Liver (tissue), 8 donors: ENCODE measurements at regions not wholly inside any gene's neighbourhood (a gene's known extent, or its start where the extent isn't known, plus 50 kb on each side); places are given as distances from the start of the nearest gene placed in this dataset.

Experiments
- DNase-seq: peaks from one replicate; pipeline ENCODE4 v3.0.0-alpha.2; 2017; ENCODE audit warnings: low spot score
- H3K27ac ChIP-seq, 2 donors: one replicate each; pipeline ENCODE4 v1.7.0; 2013; ENCODE audit warnings: inconsistent platforms in 2 of 2, low read length in 2 of 2, control low read depth in 1 of 2, low read depth in 1 of 2, mild to moderate bottlenecking in 1 of 2
- H3K27me3 ChIP-seq, 4 donors: one replicate each; pipeline versions ENCODE4 v1.6.1 to v1.7.0; 2013; ENCODE audit warnings: low read length in 3 of 4, inconsistent platforms in 1 of 4, mild to moderate bottlenecking in 1 of 4, moderate library complexity in 1 of 4; ENCODE audit not compliant: control insufficient read depth in 4 of 4, insufficient read depth in 4 of 4
- H3K36me3 ChIP-seq, 4 donors: one replicate each; pipeline versions ENCODE4 v1.6.1 to v1.7.0; 2013; ENCODE audit warnings: low read length in 3 of 4, mild to moderate bottlenecking in 3 of 4, low read depth in 1 of 4, moderate library complexity in 1 of 4; ENCODE audit not compliant: control insufficient read depth in 4 of 4, insufficient read depth in 3 of 4
- H3K4me1 ChIP-seq, 4 donors: one replicate each; pipeline versions ENCODE4 v1.6.1 to v1.7.0; 2013; ENCODE audit warnings: low read length in 3 of 4, mild to moderate bottlenecking in 3 of 4, moderate library complexity in 1 of 4; ENCODE audit not compliant: control insufficient read depth in 4 of 4, insufficient read depth in 4 of 4
- H3K4me3 ChIP-seq, 3 donors: one replicate each; pipeline versions ENCODE4 v1.6.1 to v1.7.0; 2013; ENCODE audit warnings: low read length in 3 of 3, control low read depth in 1 of 3, low read depth in 1 of 3, mild to moderate bottlenecking in 1 of 3
- H3K9ac ChIP-seq, 2 donors: one replicate each; pipeline ENCODE4 v1.7.0; 2013; ENCODE audit warnings: low read length in 2 of 2, mild to moderate bottlenecking in 2 of 2, moderate library complexity in 2 of 2, control low read depth in 1 of 2, low read depth in 1 of 2
- H3K9me3 ChIP-seq, 4 donors: one replicate each; pipeline versions ENCODE4 v1.6.1 to v1.7.0; 2013; ENCODE audit warnings: low read length in 3 of 4; ENCODE audit not compliant: control insufficient read depth in 4 of 4
- ATF3 ChIP-seq: IDR thresholded peaks from 2 replicates; pipeline ENCODE4 v1.6.1; 2016; ENCODE audit warnings: antibody characterized with exemption
- CTCF ChIP-seq: fragments of 150-350 bp; IDR thresholded peaks from 2 replicates; pipeline ENCODE4 v1.5.1; 2017; ENCODE audit warnings: improper control_type of control experiment, low read depth, low read length; ENCODE audit not compliant: missing input control
- EGR1 ChIP-seq, 2 donors: IDR thresholded peaks; 2 replicates each; pipeline ENCODE4 v1.6.1; 2016 to 2018; ENCODE audit warnings: antibody characterized with exemption in 2 of 2, low read depth in 2 of 2
- FOXA2 ChIP-seq: IDR thresholded peaks from 2 replicates; pipeline ENCODE4 v1.6.1; 2016; ENCODE audit warnings: antibody characterized with exemption
- GABPA ChIP-seq, 2 donors: IDR thresholded peaks in 1 of 2; conservative IDR thresholded peaks in 1 of 2; 2 replicates each; pipeline ENCODE4 v1.6.1; 2016; ENCODE audit warnings: antibody characterized with exemption in 2 of 2, mild to moderate bottlenecking in 1 of 2, moderate library complexity in 1 of 2
- HNF4A ChIP-seq, 2 donors: conservative IDR thresholded peaks; 2 replicates each; pipeline ENCODE4 v1.6.1; 2016; ENCODE audit warnings: antibody characterized with exemption in 2 of 2, mild to moderate bottlenecking in 2 of 2
- HNF4G ChIP-seq: IDR thresholded peaks from 2 replicates; pipeline ENCODE4 v1.6.1; 2016; ENCODE audit warnings: antibody characterized with exemption
- JUND ChIP-seq, 2 donors: IDR thresholded peaks; 2 replicates each; pipeline ENCODE4 v1.6.1; 2016; ENCODE audit warnings: antibody characterized with exemption in 2 of 2
- MAX ChIP-seq: IDR thresholded peaks from 2 replicates; pipeline ENCODE4 v1.6.1; 2016; ENCODE audit warnings: antibody characterized with exemption
- NR2F2 ChIP-seq: IDR thresholded peaks from 2 replicates; pipeline ENCODE4 v1.6.1; 2016; ENCODE audit warnings: antibody characterized with exemption
- RAD21 ChIP-seq, 2 donors: IDR thresholded peaks; 2 replicates each; pipeline ENCODE4 v1.6.1; 2016; ENCODE audit warnings: antibody characterized with exemption in 2 of 2, mild to moderate bottlenecking in 2 of 2
- REST ChIP-seq: IDR thresholded peaks from 2 replicates; pipeline ENCODE4 v1.6.1; 2016; ENCODE audit warnings: antibody characterized with exemption, mild to moderate bottlenecking
- RXRA ChIP-seq, 2 donors: IDR thresholded peaks; 2 replicates each; pipeline ENCODE4 v1.6.1; 2017 to 2018; ENCODE audit warnings: antibody characterized with exemption in 2 of 2, mild to moderate bottlenecking in 1 of 2
- SP1 ChIP-seq: IDR thresholded peaks from 2 replicates; pipeline ENCODE4 v1.6.1; 2018; ENCODE audit warnings: antibody characterized with exemption, mild to moderate bottlenecking
- TAF1 ChIP-seq: conservative IDR thresholded peaks from 2 replicates; pipeline ENCODE4 v1.6.1; 2016; ENCODE audit warnings: antibody characterized with exemption, mild to moderate bottlenecking
- YY1 ChIP-seq: IDR thresholded peaks from 2 replicates; pipeline ENCODE4 v1.6.1; 2016; ENCODE audit warnings: antibody characterized with exemption, mild to moderate bottlenecking
- ZBTB33 ChIP-seq: IDR thresholded peaks from 2 replicates; pipeline ENCODE4 v1.6.1; 2016; ENCODE audit warnings: antibody characterized with exemption
- WGBS: extraction: QIAGEN DNeasy Blood & Tissue Kit; methylation state at CpG from one replicate; pipeline ENCODE4 v1.1.7; 2013; 5-methylcytosine and 5-hydroxymethylcytosine counted together
- donor health status: healthy.
- donor health status: healthy.
- donor health status: healthy.
- donor health status: healthy.
- donor health status: healthy.

GRCh38 chr13:73828811-73829210, 305.4 kb downstream of the KLF12 start (continued):
- TF ChIP-seq CTCF = no peak
- TF ChIP-seq RXRA (IDR thresholded peaks at IDR 0.05) = no peak

- no peak overlapping the region for H3K27ac ChIP-seq
- 95% methylated on average over 3 of the region's 3 CpGs for WGBS
- no peaks in the 10 kb centered on the region for H3K9me3 ChIP-seq
- H3K27me3 ChIP-seq = no peaks in the 10 kb centered on the region
- no peak overlapping the region for H3K4me3 ChIP-seq
- H3K4me1 ChIP-seq = no peaks in the 10 kb centered on the region
- no peak for TF ChIP-seq RAD21 (IDR thresholded peaks at IDR 0.05)
- TF ChIP-seq ZBTB33 = no peak
- TF ChIP-seq HNF4A (conservative IDR thresholded peaks at IDR 0.05) = no peak
- no peak for TF ChIP-seq SP1
- TF ChIP-seq TAF1 = no peak
- TF ChIP-seq REST = no peak
- TF ChIP-seq EGR1 (IDR thresholded peaks at IDR 0.05; ENCODE audit: low read depth in 2 of 2) = no peak
- TF ChIP-seq YY1 = no peak
- TF ChIP-seq GABPA (IDR thresholded peaks at IDR 0.05 in 1 of 2, conservative IDR thresholded peaks at IDR 0.05 in 1 of 2) = no peak
- TF ChIP-seq ATF3 = no peak
- no peak for TF ChIP-seq NR2F2
- TF ChIP-seq JUND (IDR thresholded peaks at IDR 0.05) = no peak
- no peak for TF ChIP-seq HNF4G
- TF ChIP-seq FOXA2 = no peak
- no peak for TF ChIP-seq MAX
- no peak overlapping the region for H3K9ac ChIP-seq
- H3K36me3 ChIP-seq = no peaks in the 10 kb centered on the region
- no peak for DNase-seq
Measured at GRCh38 chr13:73827434-73827833, 306.8 kb downstream of the KLF12 start.
